Fibroblast of villous mesenchyme (primary cell): ENCODE measurements at regions not wholly inside any gene's neighbourhood (a gene's known extent, or its start where the extent isn't known, plus 50 kb on each side); places are given as distances from the start of the nearest gene placed in this dataset.
"Not testable (repeated sequence)": the region's sequence is repeated elsewhere in the genome, so short reads cannot be mapped to it uniquely, and the experiment has no call there.

Source experiments
- DNase-seq: peaks from one replicate; pipeline ENCODE4 v3.0.0-alpha.2; 2010; ENCODE audit warnings: low read depth
- H3K4me3 ChIP-seq: 2 replicates; pipeline ENCODE4 v1.5.1; 2011; ENCODE audit warnings: low read depth, mild to moderate bottlenecking, low read length
- TF ChIP-seq, protein P1 (sequence below): IDR thresholded peaks from 2 replicates; pipeline ENCODE4 v1.5.1; 2012; ENCODE audit warnings: low read depth, mild to moderate bottlenecking, low read length; ENCODE audit not compliant: insufficient read depth

DNA sequence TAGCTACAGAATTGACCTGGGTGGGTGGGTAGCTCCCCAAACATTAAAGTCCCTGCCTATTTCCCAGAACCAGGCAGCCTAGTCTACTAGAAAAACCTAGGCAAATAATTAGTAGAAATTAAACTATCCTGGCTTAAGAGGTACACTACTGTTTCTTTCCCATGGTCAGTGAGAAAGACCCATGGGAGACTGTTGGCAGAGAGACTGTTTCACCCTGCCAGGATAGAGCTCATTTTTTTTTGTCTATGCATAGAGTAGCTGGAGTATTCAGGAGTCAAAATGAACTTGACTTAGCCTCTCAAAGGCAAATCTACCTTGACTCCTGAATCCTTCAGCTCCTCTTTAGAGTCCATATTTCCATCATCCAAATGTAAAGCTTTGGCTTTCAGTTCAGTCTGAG is 107.0 kb upstream of the AR start:
- DNase-seq, result no peak
- H3K4me3 ChIP-seq, result no peak overlapping the region
- TF ChIP-seq, protein P1, sequence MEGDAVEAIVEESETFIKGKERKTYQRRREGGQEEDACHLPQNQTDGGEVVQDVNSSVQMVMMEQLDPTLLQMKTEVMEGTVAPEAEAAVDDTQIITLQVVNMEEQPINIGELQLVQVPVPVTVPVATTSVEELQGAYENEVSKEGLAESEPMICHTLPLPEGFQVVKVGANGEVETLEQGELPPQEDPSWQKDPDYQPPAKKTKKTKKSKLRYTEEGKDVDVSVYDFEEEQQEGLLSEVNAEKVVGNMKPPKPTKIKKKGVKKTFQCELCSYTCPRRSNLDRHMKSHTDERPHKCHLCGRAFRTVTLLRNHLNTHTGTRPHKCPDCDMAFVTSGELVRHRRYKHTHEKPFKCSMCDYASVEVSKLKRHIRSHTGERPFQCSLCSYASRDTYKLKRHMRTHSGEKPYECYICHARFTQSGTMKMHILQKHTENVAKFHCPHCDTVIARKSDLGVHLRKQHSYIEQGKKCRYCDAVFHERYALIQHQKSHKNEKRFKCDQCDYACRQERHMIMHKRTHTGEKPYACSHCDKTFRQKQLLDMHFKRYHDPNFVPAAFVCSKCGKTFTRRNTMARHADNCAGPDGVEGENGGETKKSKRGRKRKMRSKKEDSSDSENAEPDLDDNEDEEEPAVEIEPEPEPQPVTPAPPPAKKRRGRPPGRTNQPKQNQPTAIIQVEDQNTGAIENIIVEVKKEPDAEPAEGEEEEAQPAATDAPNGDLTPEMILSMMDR, result no peak

DNA sequence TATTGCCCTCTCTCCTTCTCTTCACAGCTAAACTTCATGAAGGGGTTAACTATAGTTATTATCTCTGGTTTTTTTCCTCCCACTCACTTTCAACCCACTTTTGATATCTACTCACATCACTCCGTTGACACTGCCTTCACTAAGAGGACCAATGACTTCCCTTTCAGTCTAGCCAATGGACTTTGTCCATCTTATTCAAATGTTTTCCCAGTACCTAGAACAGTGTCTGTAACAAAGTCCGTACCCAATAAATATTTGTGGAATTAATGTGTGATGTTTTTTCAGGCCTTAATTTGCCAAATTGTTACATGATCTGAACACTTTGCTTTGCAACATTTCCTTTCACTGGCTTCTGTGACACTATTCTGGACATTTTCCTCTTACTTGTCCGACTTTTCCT is 106.0 kb upstream of the AR start:
- no peak overlapping the region for H3K4me3 ChIP-seq
- no peak for DNase-seq
- TF ChIP-seq, protein P1, result no peak

- not testable (repeated sequence) for H3K4me3 ChIP-seq, DNase-seq
Measured at GRCh38 chrX:67475259-67475658, 68.6 kb upstream of the AR start.

DNA sequence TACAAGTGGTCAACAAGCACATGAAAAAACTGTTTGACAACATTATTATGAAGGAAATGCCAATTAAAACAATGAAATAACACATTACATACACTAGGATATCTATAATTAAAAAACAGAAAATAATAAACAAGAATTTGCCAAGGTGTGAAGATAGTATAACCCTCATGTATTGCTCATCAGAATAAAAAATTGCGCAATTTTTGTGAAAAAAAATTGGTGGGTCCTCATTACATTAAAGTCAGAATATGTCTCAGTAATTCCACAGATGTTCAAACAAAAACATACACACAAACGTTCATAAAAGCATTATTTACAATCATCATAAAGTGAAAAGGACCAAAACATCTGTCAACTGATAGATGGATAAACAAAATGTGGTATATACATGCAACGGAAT is 63.0 kb upstream of the AR start:
- H3K4me3 ChIP-seq, result no peak overlapping the region
- TF ChIP-seq, protein P1, result no peak
- no peak for DNase-seq
